ENCODE measurements at regions not wholly inside any gene's neighbourhood (a gene's known extent, or its start where the extent isn't known, plus 50 kb on each side); places are given as distances from the start of the nearest gene placed in this dataset.

DNA sequence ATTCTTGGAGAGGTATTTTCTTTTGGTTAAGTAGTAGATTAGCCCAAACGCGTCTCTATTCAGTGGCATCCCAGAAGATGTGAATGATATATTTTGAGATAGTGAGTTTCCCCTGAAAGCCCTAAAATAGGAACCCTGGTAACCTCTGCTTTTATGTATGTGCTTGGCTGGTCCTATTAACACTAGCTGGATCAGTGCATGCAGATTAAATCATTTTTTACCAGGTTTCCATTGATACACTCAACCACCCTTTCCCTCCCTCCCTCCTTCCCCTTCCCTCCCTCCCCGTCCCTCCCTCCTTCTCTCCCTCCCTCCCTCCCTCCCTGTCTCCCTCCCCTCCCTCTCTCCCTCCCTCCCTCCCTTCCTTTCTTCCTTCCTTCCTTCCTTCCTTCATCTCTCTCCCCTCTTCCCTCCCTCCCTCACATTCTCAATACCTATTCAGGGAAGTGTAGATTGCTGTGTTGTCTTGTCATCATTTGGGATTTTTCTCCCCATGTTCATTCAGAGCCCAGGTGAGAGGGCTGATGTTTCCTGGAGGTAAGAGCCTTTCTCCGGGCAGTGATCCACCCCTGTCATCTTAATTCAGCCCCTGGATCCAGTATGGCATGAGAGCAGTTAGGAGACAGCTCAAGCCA, 406.8 kb downstream of the PRDM2 start:
- no peak for TF ChIP-seq CTCF (IDR thresholded peaks at IDR 0.05; ENCODE audit: borderline replicate concordance, extremely low read depth, insufficient read depth)
- no peak for DNase-seq
- intact Hi-C loops (cut with DNase I): no loop called here
- Histone ChIP-seq H3K4me3 (ENCODE audit: low read length in 3 of 3) (no peak overlapping the region), H3K9ac (ENCODE audit: low read length in 3 of 3) (no peak overlapping the region), H3K27ac (ENCODE audit: low read depth in 2 of 2, low read length in 2 of 2) (no peak overlapping the region), H3K9me3 (ENCODE audit: control insufficient read depth in 2 of 3, insufficient read depth in 1 of 3, low read length in 3 of 3) (no peaks in the 10 kb centered on the region), H3K36me3 (ENCODE audit: control insufficient read depth in 2 of 3, insufficient read depth in 3 of 3, low read length in 3 of 3) (no peaks in the 10 kb centered on the region), H3K4me1 (ENCODE audit: control insufficient read depth in 2 of 3, insufficient read depth in 2 of 3, low read depth in 1 of 3, low read length in 3 of 3) (peaks cover 0 to 3% (median 0%) of the 10 kb centered on the region in 3 donors), H3K27me3 (ENCODE audit: control insufficient read depth, insufficient read depth, low read length) (no peaks in the 10 kb centered on the region)
- no peak for FAIRE-seq

DNA sequence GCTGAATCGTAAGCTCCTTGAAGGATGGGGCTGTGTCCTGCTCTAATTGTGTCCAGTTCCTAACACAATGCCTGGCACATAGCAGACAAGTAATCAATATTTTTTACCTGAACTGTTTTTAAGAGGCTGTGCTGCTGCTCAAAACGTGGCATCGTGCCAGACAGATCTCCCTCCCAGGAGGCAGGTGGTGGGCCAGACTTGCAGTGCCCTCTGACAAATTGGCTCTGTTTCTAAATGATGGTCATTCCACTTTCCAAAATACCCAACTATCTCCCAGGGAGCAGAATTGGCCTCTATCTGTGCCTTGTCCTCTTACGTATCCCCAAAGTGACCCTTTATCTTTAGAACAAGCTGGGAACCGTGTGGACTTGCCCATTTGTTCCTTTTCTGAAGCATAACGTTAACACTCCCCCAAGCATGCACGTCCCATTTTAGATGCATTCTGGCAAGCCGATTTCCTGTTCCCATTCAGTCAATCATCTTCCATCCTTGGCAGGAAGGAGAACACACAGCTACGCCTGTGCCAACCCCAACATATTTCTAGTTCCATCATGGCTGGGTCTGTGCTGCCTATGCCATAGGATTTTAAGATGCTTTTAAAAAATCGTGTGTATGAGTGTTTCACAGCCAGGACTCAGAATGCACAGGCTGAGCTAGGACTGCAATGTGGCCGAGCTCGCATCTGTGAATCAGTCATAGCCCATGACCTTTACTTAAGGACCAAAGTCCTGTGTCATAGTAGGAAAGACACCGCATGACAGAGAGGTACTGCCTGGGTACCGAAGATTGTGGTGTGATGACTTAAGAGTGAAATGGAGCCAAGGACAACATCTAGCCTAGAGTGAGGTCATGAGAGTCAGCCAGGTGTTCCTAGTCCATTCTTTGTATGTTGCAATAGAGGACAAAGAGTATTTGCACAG, 408.6 kb downstream of the PRDM2 start:
- FAIRE-seq: no peak
- H3K36me3 ChIP-seq (ENCODE audit: control insufficient read depth in 2 of 3, insufficient read depth in 3 of 3, low read length in 3 of 3): no peaks in the 10 kb centered on the region
- H3K4me1 ChIP-seq (ENCODE audit: control insufficient read depth in 2 of 3, insufficient read depth in 2 of 3, low read depth in 1 of 3, low read length in 3 of 3): peaks cover 0 to 3% (median 0%) of the 10 kb centered on the region in 3 donors
- no peaks in the 10 kb centered on the region for H3K27me3 ChIP-seq (ENCODE audit: control insufficient read depth, insufficient read depth, low read length)
- no peaks in the 10 kb centered on the region for H3K9me3 ChIP-seq (ENCODE audit: control insufficient read depth in 2 of 3, insufficient read depth in 1 of 3, low read length in 3 of 3)
- intact Hi-C loops (cut with DNase I): no loop called here
- no peak overlapping the region for H3K9ac ChIP-seq (ENCODE audit: low read length in 3 of 3)
- no peak overlapping the region for H3K4me3 ChIP-seq (ENCODE audit: low read length in 3 of 3)
- TF ChIP-seq CTCF (IDR thresholded peaks at IDR 0.05; ENCODE audit: borderline replicate concordance, extremely low read depth, insufficient read depth): no peak
- DNase-seq: no peak
- no peak overlapping the region for H3K27ac ChIP-seq (ENCODE audit: low read depth in 2 of 2, low read length in 2 of 2)

- Histone ChIP-seq H3K4me1 (ENCODE audit: control insufficient read depth in 2 of 3, insufficient read depth in 2 of 3, low read depth in 1 of 3, low read length in 3 of 3) (peaks cover 0 to 3% (median 0%) of the 10 kb centered on the region in 3 donors), H3K36me3 (ENCODE audit: control insufficient read depth in 2 of 3, insufficient read depth in 3 of 3, low read length in 3 of 3) (no peaks in the 10 kb centered on the region), H3K9ac (ENCODE audit: low read length in 3 of 3) (no peak overlapping the region), H3K9me3 (ENCODE audit: control insufficient read depth in 2 of 3, insufficient read depth in 1 of 3, low read length in 3 of 3) (no peaks in the 10 kb centered on the region), H3K4me3 (ENCODE audit: low read length in 3 of 3) (no peak overlapping the region), H3K27me3 (ENCODE audit: control insufficient read depth, insufficient read depth, low read length) (no peaks in the 10 kb centered on the region), H3K27ac (ENCODE audit: low read depth in 2 of 2, low read length in 2 of 2) (no peak overlapping the region)
- no peak for DNase-seq
- FAIRE-seq: no peak
- intact Hi-C loops (cut with DNase I): no loop called here
- TF ChIP-seq CTCF (IDR thresholded peaks at IDR 0.05; ENCODE audit: borderline replicate concordance, extremely low read depth, insufficient read depth): no peak
These were observed 409.3 kb downstream of the PRDM2 start for GRCh38 chr1:14109276-14109635.
